Astrocyte (in vitro differentiated cells and primary cell): ENCODE measurements at regions not wholly inside any gene's neighbourhood (a gene's known extent, or its start where the extent isn't known, plus 50 kb on each side); places are given as distances from the start of the nearest gene placed in this dataset.

Experiments
- DNase-seq: peaks from one replicate; pipeline ENCODE4 v3.0.0-alpha.2; 2010; ENCODE audit warnings: low read depth
- FAIRE-seq: peaks from 2 replicates; lab custom pipeline; 2011; peaks lifted over from hg19 to GRCh38; lab: Jason Lieb, UNC
- H2AFZ ChIP-seq: 2 replicates; pipeline ENCODE4 v1.6.0; 2012; ENCODE audit warnings: low read depth, low read length, inconsistent platforms
- H3K27ac ChIP-seq: 2 replicates; pipeline ENCODE4 v1.5.1; 2011; ENCODE audit warnings: low read depth, low read length, inconsistent platforms
- H3K27me3 ChIP-seq: 2 replicates; pipeline ENCODE4 v1.6.0; 2011; ENCODE audit warnings: low read length, inconsistent platforms; ENCODE audit not compliant: insufficient read depth
- H3K36me3 ChIP-seq: 2 replicates; pipeline ENCODE4 v1.5.1; 2011; ENCODE audit warnings: low read length, inconsistent platforms; ENCODE audit not compliant: insufficient read depth
- H3K4me1 ChIP-seq: 2 replicates; pipeline ENCODE4 v1.5.1; 2011; ENCODE audit warnings: low read length, inconsistent platforms; ENCODE audit not compliant: insufficient read depth
- H3K4me2 ChIP-seq: 2 replicates; pipeline ENCODE4 v1.6.0; 2012; ENCODE audit warnings: low read length, inconsistent platforms
- H3K4me3 ChIP-seq: 2 replicates; pipeline ENCODE4 v1.5.1; 2011; ENCODE audit warnings: low read depth, mild to moderate bottlenecking, low read length, inconsistent platforms; ENCODE audit not compliant: insufficient read depth
- H3K79me2 ChIP-seq: 2 replicates; pipeline ENCODE4 v1.6.0; 2012; ENCODE audit warnings: mild to moderate bottlenecking, low read length, inconsistent platforms; ENCODE audit not compliant: insufficient read depth
- H3K9ac ChIP-seq: 2 replicates; pipeline ENCODE4 v1.6.0; 2012; ENCODE audit warnings: mild to moderate bottlenecking, low read length, inconsistent platforms
- H3K9me3 ChIP-seq: 2 replicates; pipeline ENCODE4 v1.5.1; 2012; ENCODE audit warnings: low read depth, mild to moderate bottlenecking, low read length, inconsistent platforms; ENCODE audit not compliant: insufficient read depth
- H4K20me1 ChIP-seq: 2 replicates; pipeline ENCODE4 v1.6.0; 2012; ENCODE audit warnings: low read length, inconsistent platforms; ENCODE audit not compliant: insufficient read depth
- H3K27ac Mint-ChIP-seq: one replicate; pipeline ENCODE4 v1.8.0; 2021; ENCODE audit warnings: mild to moderate bottlenecking, mixed read lengths; ENCODE audit not compliant: unreplicated experiment
- H3K27me3 Mint-ChIP-seq: one replicate; pipeline ENCODE4 v1.8.0; 2021; ENCODE audit warnings: low read depth, mixed read lengths; ENCODE audit not compliant: unreplicated experiment
- H3K36me3 Mint-ChIP-seq: one replicate; pipeline ENCODE4 v1.8.0; 2021; ENCODE audit warnings: low read depth, mixed read lengths; ENCODE audit not compliant: unreplicated experiment
- H3K4me1 Mint-ChIP-seq: one replicate; pipeline ENCODE4 v1.8.0; 2021; ENCODE audit warnings: low read depth, mixed read lengths; ENCODE audit not compliant: unreplicated experiment
- H3K4me3 Mint-ChIP-seq: one replicate; pipeline ENCODE4 v1.8.0; 2021; ENCODE audit warnings: mild to moderate bottlenecking, moderate library complexity, mixed read lengths; ENCODE audit not compliant: unreplicated experiment
- H3K9me3 Mint-ChIP-seq: one replicate; pipeline ENCODE4 v1.8.0; 2021; ENCODE audit warnings: mild to moderate bottlenecking, mixed read lengths; ENCODE audit not compliant: unreplicated experiment
- CTCF ChIP-seq: IDR thresholded peaks from 2 replicates; pipeline ENCODE4 v1.5.1; 2011; ENCODE audit warnings: low read depth, mild to moderate bottlenecking, inconsistent platforms, low read length, moderate library complexity; ENCODE audit not compliant: insufficient read depth
- EZH2 ChIP-seq: IDR thresholded peaks from 2 replicates; pipeline ENCODE4 v1.6.1; 2012; ENCODE audit warnings: mild to moderate bottlenecking, low read length, inconsistent platforms; ENCODE audit not compliant: insufficient read depth

DNA sequence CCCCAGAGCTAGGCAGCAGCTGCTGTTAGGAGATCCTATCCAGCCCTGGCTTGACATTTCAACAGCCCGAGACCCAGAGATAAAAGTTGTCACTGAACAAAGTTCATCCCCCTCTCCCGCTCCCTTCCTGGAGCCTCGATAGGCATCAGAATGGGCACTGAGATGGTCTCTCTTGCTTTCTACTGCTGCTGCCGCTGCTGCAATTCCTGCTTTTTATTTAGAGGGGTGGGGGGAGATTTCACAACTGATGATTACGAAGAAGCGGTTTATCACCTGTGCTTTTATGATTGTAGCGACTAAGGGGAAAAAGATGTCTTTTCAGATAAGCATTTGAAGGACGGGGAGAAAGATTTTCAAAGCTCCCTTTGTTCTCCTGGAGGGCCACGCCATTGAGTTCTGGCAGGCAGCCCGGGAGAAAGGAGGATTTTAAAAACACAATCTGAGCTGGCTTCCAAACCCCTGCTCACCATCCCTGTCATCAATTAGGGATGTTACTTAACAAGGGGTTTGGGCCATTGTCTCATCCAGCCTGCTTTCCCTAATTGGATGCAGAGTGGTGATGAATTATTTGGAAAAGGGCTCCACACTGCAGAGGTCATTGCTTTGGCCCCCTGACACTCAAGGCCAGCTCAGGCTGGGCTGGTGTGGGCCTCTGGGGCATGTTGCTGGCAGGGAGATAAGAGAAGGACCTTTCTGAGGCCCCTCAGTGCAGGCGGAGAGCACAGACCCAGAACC lies 344.7 kb downstream of the BUD13 start:
- no peak overlapping the region for H3K4me3 Mint-ChIP-seq
- Histone ChIP-seq H3K9me3 (no peaks in the 10 kb centered on the region), H3K79me2 (no peaks in the 10 kb centered on the region), H4K20me1 (no peaks in the 10 kb centered on the region), H3K27me3 (no peaks in the 10 kb centered on the region), H3K27ac (no peak overlapping the region), H3K4me1 (no peaks in the 10 kb centered on the region), H3K36me3 (no peaks in the 10 kb centered on the region), H3K4me3 (no peak overlapping the region), H3K9ac (no peak overlapping the region), H2AFZ (no peak overlapping the region), H3K4me2 (no peak overlapping the region)
- no peaks in the 10 kb centered on the region for H3K36me3 Mint-ChIP-seq
- H3K4me1 Mint-ChIP-seq, result no peaks in the 10 kb centered on the region
- no peak for TF ChIP-seq EZH2
- TF ChIP-seq CTCF, result no peak
- peaks cover 5% of the 10 kb centered on the region for H3K9me3 Mint-ChIP-seq
- H3K27me3 Mint-ChIP-seq, result peaks cover 39% of the 10 kb centered on the region
- FAIRE-seq (no peak), DNase-seq (no peak)
- no peak overlapping the region for H3K27ac Mint-ChIP-seq

- no peaks in the 10 kb centered on the region for H3K79me2 ChIP-seq
- TF ChIP-seq EZH2 (no peak), CTCF (no peak)
- no peak overlapping the region for H3K27ac ChIP-seq
- no peak overlapping the region for H3K4me3 ChIP-seq
- H3K9me3 ChIP-seq, result no peaks in the 10 kb centered on the region
- Mint-ChIP-seq H3K27ac (no peak overlapping the region), H3K4me1 (no peaks in the 10 kb centered on the region), H3K36me3 (no peaks in the 10 kb centered on the region), H3K27me3 (peaks cover 43% of the 10 kb centered on the region), H3K9me3 (peaks cover 5% of the 10 kb centered on the region), H3K4me3 (no peak overlapping the region)
- H3K27me3 ChIP-seq, result no peaks in the 10 kb centered on the region
- DNase-seq (no peak), FAIRE-seq (no peak)
- H3K36me3 ChIP-seq, result no peaks in the 10 kb centered on the region
- H3K4me2 ChIP-seq, result no peak overlapping the region
- no peaks in the 10 kb centered on the region for H4K20me1 ChIP-seq
- no peak overlapping the region for H2AFZ ChIP-seq
- no peaks in the 10 kb centered on the region for H3K4me1 ChIP-seq
- no peak overlapping the region for H3K9ac ChIP-seq
These were observed 345.4 kb downstream of the BUD13 start for GRCh38 chr11:116427337-116427902.

DNA sequence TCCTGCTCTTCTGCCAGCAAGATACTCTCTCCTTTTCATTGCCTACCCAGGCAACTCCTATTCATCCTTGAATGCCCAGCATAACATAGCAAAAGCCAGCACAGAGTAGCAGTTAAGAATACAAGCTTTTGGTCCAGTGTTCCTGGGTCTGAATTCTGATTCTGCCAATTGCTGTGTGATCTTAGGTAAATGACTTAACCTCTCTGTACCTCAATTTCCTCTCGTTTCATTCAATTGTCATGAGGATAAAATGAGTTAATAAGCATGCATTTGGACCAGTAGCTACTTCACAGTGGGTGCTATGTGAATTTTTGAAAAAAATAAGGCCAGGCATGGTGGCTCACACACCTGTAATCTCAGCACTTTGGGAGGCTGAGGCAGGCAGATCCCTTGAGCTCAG lies 346.0 kb downstream of the BUD13 start:
- Histone ChIP-seq H3K36me3 (no peaks in the 10 kb centered on the region), H3K4me1 (no peaks in the 10 kb centered on the region), H4K20me1 (no peaks in the 10 kb centered on the region), H3K79me2 (no peaks in the 10 kb centered on the region), H3K27me3 (peaks cover 3% of the 10 kb centered on the region), H3K4me2 (no peak overlapping the region), H3K9me3 (no peaks in the 10 kb centered on the region), H2AFZ (no peak overlapping the region), H3K4me3 (no peak overlapping the region), H3K9ac (no peak overlapping the region), H3K27ac (no peak overlapping the region)
- Mint-ChIP-seq H3K9me3 (peaks cover 5% of the 10 kb centered on the region), H3K36me3 (no peaks in the 10 kb centered on the region), H3K4me3 (no peak overlapping the region), H3K27me3 (peaks cover 39% of the 10 kb centered on the region), H3K27ac (no peak overlapping the region), H3K4me1 (peaks cover 5% of the 10 kb centered on the region)
- FAIRE-seq, result no peak
- no peak for DNase-seq
- no peak for TF ChIP-seq CTCF
- no peak for TF ChIP-seq EZH2
